NCI-H2171 (cell line): ENCODE measurements at regions not wholly inside any gene's neighbourhood (a gene's known extent, or its start where the extent isn't known, plus 50 kb on each side); places are given as distances from the start of the nearest gene placed in this dataset.

ENCODE experiments used
- DNase-seq: peaks from one replicate; lab custom pipeline; 2025; lab: John Stamatoyannopoulos, UW

GRCh38 chr12:126770188-126770587, 1496.8 kb upstream of the TMEM132C start:
- no peak for DNase-seq

DNA sequence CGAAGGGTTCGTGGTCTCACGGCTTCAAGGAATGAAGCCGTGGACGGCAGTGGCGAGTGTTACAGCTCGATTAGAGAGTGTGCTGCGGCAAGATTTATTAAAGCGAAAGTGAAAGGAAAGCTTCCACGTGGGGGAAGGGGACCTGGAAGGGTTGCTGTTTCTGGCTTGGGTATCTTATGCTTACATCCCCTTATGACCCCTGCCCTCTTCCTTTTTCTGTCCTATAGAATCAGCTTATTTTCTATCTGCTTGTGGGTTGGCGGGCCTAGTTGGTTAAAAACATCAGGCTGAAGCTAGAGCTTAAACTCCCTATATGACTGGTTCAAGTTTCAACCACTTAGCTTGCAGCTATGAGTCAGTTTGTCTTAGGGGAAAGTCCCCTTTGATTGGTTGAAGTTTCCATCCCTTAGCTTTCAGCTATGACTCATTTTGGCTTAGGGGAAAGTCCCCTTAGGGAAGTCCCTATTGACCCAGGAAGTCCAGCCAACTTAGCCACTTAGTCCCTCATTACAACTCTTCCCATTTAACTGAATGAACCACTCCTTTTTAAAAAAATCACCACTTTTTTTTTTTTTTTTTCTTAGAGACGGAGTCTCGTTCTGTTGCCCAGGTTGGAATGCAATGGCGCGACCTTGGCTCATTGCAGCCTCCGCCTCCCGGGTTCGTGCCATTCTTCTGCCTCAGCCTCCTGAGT, 1494.7 kb upstream of the TMEM132C start:
- no peak for DNase-seq

DNA sequence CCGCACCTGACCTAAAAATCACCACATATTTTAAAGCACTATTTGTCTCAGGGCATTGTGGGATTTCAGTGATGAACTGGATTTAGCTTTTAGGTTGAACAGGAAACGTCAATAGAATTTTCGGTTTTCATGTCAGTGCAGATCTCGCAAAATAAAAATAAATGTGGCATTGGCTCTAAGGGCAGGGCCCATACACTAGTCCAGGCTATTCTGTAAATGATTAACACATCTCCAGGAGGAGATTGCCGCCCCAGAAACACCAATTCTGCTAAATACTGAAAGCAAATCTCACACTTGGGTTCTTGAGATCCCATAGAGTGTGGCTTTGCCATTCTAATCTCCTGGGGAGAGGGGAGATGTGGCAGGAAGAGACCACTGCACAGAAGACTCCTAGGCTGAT, 1494.0 kb upstream of the TMEM132C start:
- DNase-seq = no peak

DNA sequence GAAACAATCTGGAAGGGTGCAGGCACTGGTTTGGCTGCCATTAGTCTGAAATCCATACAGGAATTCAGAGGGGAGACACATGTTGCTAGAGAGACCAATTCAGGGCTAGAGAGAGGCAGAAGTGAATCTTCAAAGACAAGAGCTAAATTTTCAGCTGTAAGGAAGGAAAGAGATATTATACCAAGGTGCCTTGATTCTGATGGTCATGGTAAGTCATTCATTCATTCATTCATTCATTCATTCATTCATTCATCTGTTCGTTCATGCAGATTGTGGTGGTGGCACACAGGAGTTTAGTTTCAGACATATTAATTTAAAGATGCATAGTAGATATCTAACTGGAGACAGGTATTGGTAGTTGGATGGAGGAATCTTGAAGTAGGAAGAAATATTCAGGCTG, 1493.5 kb upstream of the TMEM132C start:
- no peak for DNase-seq

DNA sequence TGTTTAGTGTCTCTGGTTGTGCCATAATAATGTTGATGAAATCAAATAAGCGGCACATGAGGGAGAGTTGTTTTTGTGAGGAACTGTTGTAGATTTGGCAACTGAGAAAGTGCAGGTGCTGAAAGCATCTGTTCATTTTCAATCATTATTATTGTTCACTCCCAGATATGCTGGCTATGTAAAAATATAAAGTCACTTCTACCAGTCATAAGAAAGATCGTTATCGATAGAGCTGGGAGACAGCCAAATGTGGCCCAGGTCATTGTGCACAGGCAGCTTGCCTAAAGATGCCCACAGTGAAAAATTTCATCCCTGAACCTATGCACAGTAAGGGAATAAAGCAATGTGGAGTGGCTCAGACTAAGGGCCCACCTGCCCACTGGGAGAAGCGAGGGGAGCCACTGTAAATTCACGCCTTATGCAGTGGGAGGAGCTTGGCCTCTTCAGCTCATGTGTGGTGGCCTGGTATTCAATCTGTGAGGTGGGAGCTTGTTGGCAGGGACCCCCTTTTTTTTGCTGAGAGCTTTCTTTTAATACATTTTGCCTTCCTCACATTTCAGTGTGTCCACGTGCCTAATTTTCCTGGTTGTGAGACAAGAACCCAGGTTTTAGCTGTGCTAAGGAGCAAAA, 1490.8 kb upstream of the TMEM132C start:
- DNase-seq = no peak

DNA sequence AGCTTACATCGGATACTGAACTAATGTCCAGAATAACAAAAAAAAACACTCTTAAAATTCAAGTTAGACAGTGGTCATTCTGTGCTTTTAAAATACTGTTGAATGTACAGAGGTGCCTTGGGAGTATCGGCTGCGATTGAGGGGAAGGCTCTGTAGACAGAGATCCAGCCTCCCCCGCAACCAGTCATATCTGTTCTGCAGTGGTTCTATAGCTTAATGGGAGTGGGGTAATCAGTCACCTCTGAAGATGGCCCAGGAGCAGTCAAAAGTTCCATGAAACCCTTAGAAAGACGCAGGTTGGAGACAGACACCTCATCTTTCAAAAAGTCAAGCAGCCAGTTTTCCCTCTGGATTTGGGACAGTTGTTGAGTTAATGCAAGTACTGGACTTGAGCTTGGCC, 1486.6 kb upstream of the TMEM132C start:
- no peak for DNase-seq

- DNase-seq = no peak
These were observed 1485.4 kb upstream of the TMEM132C start for GRCh38 chr12:126781593-126781992.

DNA sequence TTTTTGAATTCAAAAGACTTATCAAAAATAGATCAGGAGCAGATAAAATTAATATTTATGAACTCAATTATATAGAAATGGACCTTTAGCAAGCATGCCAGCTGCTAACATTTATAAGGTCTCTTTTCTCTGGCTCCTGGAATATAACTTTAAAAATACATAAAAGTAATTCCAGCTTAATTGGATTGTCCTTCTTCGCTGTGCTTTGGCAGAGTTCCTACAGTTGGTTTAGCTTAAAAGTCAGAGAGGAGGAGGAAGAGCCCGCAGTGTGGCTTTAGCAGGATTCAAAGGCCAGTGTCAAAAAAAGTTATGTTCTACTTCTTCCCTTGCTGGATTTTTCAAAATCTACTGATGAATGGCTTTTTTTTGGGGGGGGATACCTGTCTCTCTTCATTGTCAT, 1484.9 kb upstream of the TMEM132C start:
- DNase-seq = no peak

GRCh38 chr12:126784328-126784921, 1482.5 kb upstream of the TMEM132C start:
- no peak for DNase-seq

GRCh38 chr12:126789963-126790362, 1477.0 kb upstream of the TMEM132C start:
- no peak for DNase-seq

DNA sequence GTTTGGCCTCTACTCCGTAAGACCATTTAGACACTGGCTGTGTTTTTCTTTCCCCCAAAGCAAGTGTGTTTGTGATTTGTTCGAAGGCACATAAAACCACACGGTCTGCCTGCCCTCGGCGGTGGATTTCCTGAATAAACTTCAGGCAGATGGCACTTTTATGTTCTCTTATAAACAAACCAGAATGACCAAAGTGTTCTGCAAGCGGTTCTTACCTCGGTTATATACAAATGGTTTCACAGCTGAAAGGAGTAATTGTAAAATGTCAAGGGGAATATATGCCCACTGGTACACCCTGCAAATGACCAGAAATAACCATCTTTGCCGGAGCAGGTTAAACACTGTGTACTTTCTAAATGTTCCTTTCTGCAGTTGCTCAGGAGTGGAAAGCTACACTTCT, 1475.8 kb upstream of the TMEM132C start:
- DNase-seq = no peak

GRCh38 chr12:126792411-126792810, 1474.6 kb upstream of the TMEM132C start:
- no peak for DNase-seq

DNA sequence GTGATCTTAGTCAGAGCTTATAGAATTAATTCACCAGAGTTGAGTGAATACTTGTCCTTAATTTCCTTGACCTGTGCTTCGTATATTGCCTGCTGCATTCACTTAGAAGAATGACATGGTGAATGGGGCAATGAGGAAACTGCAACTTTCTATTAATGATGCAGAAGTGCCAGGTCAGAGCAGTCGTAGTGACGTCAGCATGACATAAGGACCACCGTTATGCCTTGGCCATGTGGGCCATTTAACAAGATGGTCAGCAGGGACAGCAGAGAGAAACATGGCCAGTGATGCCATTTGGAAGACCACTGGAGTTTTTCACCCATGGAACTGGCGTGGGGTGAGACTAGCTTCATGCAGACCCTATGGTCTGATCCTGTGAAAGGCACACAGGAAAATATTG, 1469.4 kb upstream of the TMEM132C start:
- no peak for DNase-seq

- DNase-seq = no peak
These were observed 1468.5 kb upstream of the TMEM132C start for GRCh38 chr12:126798449-126798848.

DNA sequence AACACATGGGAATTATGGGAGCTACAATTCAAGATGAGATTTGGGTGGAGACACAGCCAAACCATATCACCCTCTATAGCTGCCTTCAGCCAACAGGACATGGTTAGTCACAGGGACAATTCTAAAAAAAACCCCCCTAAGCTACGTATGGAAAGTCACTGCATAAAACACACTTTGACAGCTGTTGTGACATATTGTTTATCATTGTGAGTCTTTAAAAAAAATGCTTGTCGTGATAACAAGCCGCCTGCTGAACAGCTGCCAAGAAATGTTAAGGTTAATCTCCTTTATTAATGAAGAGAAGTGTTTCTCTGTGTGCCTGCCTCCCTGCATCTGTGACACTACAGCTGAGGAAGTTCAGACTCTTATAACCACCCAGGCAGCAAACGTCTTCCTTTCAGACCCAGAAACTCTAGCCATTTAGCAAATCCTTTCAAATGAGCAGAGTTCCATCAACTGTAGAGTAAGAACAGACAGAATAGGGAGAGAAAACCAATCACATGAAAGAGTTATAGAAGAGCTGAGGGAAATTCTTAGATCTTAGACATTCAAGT, 1459.6 kb upstream of the TMEM132C start:
- DNase-seq = no peak

- DNase-seq = peak; percentile 6
These were observed 1455.6 kb upstream of the TMEM132C start for GRCh38 chr12:126811391-126811790.

GRCh38 chr12:126819554-126819953, 1447.4 kb upstream of the TMEM132C start:
- no peak for DNase-seq

DNA sequence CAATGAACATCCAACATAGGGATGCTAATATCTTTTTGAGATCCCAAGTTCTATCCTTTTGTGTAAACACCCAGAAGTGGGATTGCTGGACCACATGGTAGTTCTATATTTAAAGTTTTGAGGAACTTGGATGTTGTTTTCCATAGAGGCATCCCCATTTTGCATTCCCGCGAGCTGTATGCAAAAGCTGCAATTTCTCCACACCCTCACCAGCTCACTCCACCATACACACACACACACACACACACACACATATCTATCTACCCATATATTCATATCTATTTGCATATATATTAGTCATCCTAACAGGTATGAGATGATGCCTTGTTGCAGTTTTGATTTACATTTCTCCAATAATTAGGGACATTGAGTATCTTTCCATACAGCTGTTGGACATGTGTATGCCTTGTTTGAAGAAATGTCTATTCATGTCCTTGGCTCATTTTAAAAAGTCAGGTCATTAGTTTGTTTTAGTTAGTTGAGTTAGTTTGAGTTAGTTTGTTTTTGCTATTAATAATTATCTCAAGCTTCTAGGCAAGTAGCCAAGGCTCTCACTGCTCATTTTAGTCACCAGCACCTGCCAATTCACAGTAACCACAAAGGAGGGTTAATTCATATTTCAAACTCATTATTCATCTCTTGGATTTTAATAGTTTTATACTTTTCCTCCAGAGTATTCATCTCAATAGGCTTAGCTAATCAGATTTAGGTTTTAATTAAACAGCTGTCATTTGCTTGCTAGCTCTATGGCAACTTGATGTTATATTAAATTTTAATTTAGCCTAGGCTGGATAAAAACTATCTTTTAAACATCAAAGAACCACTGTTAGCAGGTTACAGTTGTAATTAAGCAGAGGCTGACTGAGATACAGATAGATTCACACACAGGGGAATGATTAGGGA, 1435.9 kb upstream of the TMEM132C start:
- DNase-seq = no peak

DNA sequence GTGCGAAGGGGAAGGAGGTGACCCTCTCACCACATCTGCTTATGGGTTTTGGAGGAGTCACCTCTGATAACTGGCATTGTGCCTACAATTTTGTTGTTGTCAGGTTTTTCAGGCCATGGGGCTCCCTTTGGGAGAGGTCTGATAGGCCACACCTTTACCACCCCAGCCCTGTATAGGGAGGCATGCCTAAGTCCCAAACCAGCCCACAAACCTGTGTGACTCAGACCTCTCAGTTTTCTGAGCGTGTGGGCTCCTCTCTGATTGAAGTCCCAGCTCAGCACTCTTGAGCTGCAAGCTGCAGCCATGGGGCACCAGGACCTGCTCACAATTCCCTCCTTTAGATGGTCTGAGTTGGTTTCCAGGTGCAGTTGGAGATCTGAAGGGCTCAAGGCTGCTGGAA, 1429.3 kb upstream of the TMEM132C start:
- DNase-seq = no peak

- DNase-seq = no peak
These were observed 1422.9 kb upstream of the TMEM132C start for GRCh38 chr12:126843915-126844669.

DNA sequence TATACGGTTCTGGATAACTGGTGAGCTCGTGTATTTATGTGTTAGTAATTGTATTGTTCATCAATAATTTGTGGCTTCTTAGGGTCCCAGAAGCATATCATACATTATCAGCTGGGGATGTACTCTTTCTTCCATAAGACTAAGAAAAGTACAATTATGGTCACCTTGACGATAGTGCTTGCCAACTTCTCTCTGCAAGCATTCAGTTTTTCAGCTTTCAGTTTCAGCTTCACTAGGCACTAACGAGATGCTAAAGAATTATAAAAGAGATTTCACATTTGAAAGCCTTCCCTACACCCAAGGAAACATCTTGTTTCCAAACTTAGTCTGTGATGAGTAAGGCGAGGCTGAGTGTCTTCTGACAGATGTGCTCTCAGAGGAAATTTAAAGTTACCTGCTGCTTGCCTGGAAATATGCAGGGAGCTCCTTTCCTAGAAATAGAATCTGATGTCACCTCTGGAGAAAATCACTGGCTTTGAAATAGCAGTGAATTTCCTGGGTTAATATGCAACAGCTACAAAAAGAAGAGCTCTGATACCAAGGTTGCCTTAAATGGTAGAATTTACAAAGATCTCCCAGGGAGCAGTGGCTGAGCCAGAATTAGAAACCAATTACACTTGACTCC, 1419.9 kb upstream of the TMEM132C start:
- DNase-seq = no peak
